Caco-2 (cell line): ENCODE measurements at regions not wholly inside any gene's neighbourhood (a gene's known extent, or its start where the extent isn't known, plus 50 kb on each side); places are given as distances from the start of the nearest gene placed in this dataset.

Source experiments
- BruUV-seq: library from RNA; stranded (reverse); fragments of 400-500 nt; replicated peaks from 2 replicates; lab custom pipeline; 2021; lab: Mats Ljungman, UMichigan
- CTCF ChIA-PET: fragments of 300-600 bp; sonication (Branson Sonifier 250); formaldehyde crosslinking; loops from one replicate; lab custom pipeline; 2022; ENCODE audit warnings: antibody characterized with exemption; lab: Charles Lee
- POLR2A ChIA-PET: fragments of 300-600 bp; sonication (Branson Sonifier 250); formaldehyde crosslinking; loops from one replicate; lab custom pipeline; 2022; ENCODE audit warnings: antibody characterized with exemption; lab: Charles Lee
- DNase-seq, 2 experiments: peaks; one replicate each; pipeline versions ENCODE4 v3.0.0 to v3.0.0-alpha.2; 2020 to 2022
- H3K27me3 ChIP-seq: replicated peaks from 2 replicates; pipeline ENCODE4 v1.6.0; 2011; ENCODE audit warnings: low read length; ENCODE audit not compliant: control insufficient read depth, insufficient read depth
- H3K36me3 ChIP-seq: 2 replicates; pipeline ENCODE4 v1.5.1; 2011; ENCODE audit warnings: low read length; ENCODE audit not compliant: control insufficient read depth, insufficient read depth
- H3K4me1 ChIP-seq: fragments of 250-450 bp; sonication (Bioruptor Pico); 2 replicates; pipeline ENCODE4 v1.5.1; 2020; ENCODE audit warnings: mild to moderate bottlenecking
- H3K4me3 ChIP-seq: 2 replicates; pipeline ENCODE4 v1.5.1; 2011; ENCODE audit warnings: low read depth, mild to moderate bottlenecking, control low read depth, low read length
- H3K9me3 ChIP-seq: fragments of 250-450 bp; sonication (Bioruptor Pico); 2 replicates; pipeline ENCODE4 v1.5.1; 2020; ENCODE audit warnings: mild to moderate bottlenecking, moderate library complexity
- H3K27ac Mint-ChIP-seq: one replicate; pipeline ENCODE4 v1.8.0; 2022; ENCODE audit warnings: mixed read lengths; ENCODE audit not compliant: unreplicated experiment
- H3K27me3 Mint-ChIP-seq: one replicate; pipeline ENCODE4 v1.8.0; 2022; ENCODE audit warnings: mixed read lengths; ENCODE audit not compliant: insufficient read depth, unreplicated experiment
- H3K36me3 Mint-ChIP-seq: one replicate; pipeline ENCODE4 v1.8.0; 2022; ENCODE audit warnings: mild to moderate bottlenecking, mixed read lengths; ENCODE audit not compliant: insufficient read depth, unreplicated experiment
- H3K4me1 Mint-ChIP-seq: one replicate; pipeline ENCODE4 v1.8.0; 2022; ENCODE audit warnings: low read depth, mixed read lengths; ENCODE audit not compliant: unreplicated experiment
- H3K4me3 Mint-ChIP-seq: one replicate; pipeline ENCODE4 v1.8.0; 2022; ENCODE audit warnings: mild to moderate bottlenecking, moderate library complexity, mixed read lengths; ENCODE audit not compliant: unreplicated experiment
- H3K9me3 Mint-ChIP-seq: one replicate; pipeline ENCODE4 v1.8.0; 2022; ENCODE audit warnings: mixed read lengths; ENCODE audit not compliant: unreplicated experiment
- CTCF ChIP-seq, 2 experiments: fragments of 200-600 bp in 1 of 2; IDR thresholded peaks; 1 replicate in 1 of 2; 2 replicates in 1 of 2; pipeline versions ENCODE4 v1.5.1 to v1.8.0; 2011 to 2022; ENCODE audit warnings: antibody characterized with exemption in 1 of 2, control low read depth in 1 of 2, inconsistent platforms in 1 of 2, low read depth in 1 of 2, low read length in 1 of 2, mild to moderate bottlenecking in 1 of 2, moderate library complexity in 1 of 2; ENCODE audit not compliant: insufficient read depth in 1 of 2, severe bottlenecking in 1 of 2, unreplicated experiment in 1 of 2
- intact Hi-C: fragments of 100-400 bp; cut with micrococcal nuclease; formaldehyde crosslinking; loops from one replicate; pipeline ENCODE4 v1.10.0; 2022; ENCODE audit not compliant: unreplicated experiment

DNA sequence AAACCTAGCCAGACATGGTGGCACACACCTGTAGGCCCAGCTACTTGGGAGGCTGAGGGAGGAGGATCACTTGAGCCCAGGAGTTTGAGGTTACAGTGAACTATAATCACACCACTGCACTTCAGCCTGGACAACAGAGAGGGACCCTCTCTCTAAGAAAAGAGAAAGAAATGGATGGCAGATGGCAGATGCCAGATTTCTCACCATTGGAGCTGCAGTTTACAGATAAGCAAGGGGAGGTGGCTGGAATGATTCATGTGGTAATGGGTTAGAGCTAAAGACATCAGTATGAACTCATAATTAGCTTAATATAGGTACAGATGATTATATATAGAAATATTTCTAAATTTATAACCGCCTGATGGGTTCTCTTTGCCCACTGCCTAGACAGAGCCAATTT is 80.1 kb upstream of the IPO5 start:
- H3K36me3 ChIP-seq, result no peaks in the 10 kb centered on the region
- no peaks in the 10 kb centered on the region for H3K9me3 Mint-ChIP-seq
- ChIA-PET POLR2A (no interaction called here), CTCF (no interaction called here)
- no peak for TF ChIP-seq CTCF (IDR thresholded peaks at IDR 0.05; ENCODE audit: insufficient read depth in 1 of 2, low read depth in 1 of 2, low read length in 1 of 2, severe bottlenecking in 1 of 2, unreplicated experiment in 1 of 2)
- no peak for DNase-seq
- 0 out of 2 replicates have a peak, but pooled peaks cover 10% of the 10 kb centered on the region for H3K4me1 ChIP-seq
- no peaks in the 10 kb centered on the region for H3K9me3 ChIP-seq
- no peak overlapping the region for H3K4me3 Mint-ChIP-seq
- no TSS peak for BruUV-seq
- H3K4me3 ChIP-seq, result no peak overlapping the region
- H3K4me1 Mint-ChIP-seq, result no peaks in the 10 kb centered on the region
- peaks cover 7% of the 10 kb centered on the region for H3K27me3 Mint-ChIP-seq
- intact Hi-C loops, result no loop called here
- no peaks in the 10 kb centered on the region; the same call in 1 of the 2 replicates for H3K27me3 ChIP-seq
- H3K27ac Mint-ChIP-seq, result no peak overlapping the region
- H3K36me3 Mint-ChIP-seq, result no peaks in the 10 kb centered on the region

GRCh38 chr13:97875218-97875617 is 78.3 kb upstream of the IPO5 start:
- Mint-ChIP-seq H3K27ac (no peak overlapping the region), H3K9me3 (no peaks in the 10 kb centered on the region), H3K4me1 (no peaks in the 10 kb centered on the region), H3K36me3 (no peaks in the 10 kb centered on the region), H3K27me3 (peaks cover 6% of the 10 kb centered on the region), H3K4me3 (peak overlapping the region; percentile 59)
- POLR2A ChIA-PET, result no interaction called here
- no peaks in the 10 kb centered on the region for H3K9me3 ChIP-seq
- intact Hi-C loops, result no loop called here
- H3K4me1 ChIP-seq, result 0 out of 2 replicates have a peak, but pooled peaks cover 10% of the 10 kb centered on the region
- H3K36me3 ChIP-seq, result no peaks in the 10 kb centered on the region
- CTCF ChIA-PET, result no interaction called here
- no peaks in the 10 kb centered on the region for H3K27me3 ChIP-seq
- TF ChIP-seq CTCF (IDR thresholded peaks at IDR 0.05; ENCODE audit: insufficient read depth in 1 of 2, low read depth in 1 of 2, low read length in 1 of 2, severe bottlenecking in 1 of 2, unreplicated experiment in 1 of 2), result no peak
- peak overlapping the region; percentile 21 for H3K4me3 ChIP-seq
- BruUV-seq, result no TSS peak
- no peak for DNase-seq

DNA sequence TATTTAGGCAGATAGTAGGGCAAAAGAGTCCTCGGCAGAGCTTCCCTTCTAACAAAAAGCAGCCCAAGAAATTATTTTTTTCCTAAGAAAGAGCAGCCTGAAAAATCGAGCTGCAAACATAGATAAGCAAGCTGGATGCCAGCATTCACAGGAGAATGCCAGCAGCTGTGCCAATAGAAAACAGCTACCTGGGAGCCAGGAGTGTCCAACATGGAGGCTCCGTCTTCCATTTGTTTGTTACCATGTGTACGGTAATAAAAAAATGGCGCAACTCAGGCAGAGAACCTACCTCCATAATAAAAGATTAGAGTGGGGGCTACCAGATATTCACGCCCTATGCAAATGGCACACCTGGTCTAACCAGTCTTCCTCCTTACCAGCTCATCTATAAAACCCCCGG is 77.6 kb upstream of the IPO5 start:
- H3K27me3 ChIP-seq, result no peaks in the 10 kb centered on the region
- H3K27ac Mint-ChIP-seq, result no peak overlapping the region
- no peaks in the 10 kb centered on the region for H3K36me3 ChIP-seq
- POLR2A ChIA-PET, result no interaction called here
- DNase-seq, result no peak
- no peaks in the 10 kb centered on the region for H3K9me3 ChIP-seq
- H3K4me1 Mint-ChIP-seq, result no peaks in the 10 kb centered on the region
- H3K36me3 Mint-ChIP-seq, result no peaks in the 10 kb centered on the region
- CTCF ChIA-PET, result no interaction called here
- H3K27me3 Mint-ChIP-seq, result peaks cover 6% of the 10 kb centered on the region
- no peaks in the 10 kb centered on the region for H3K9me3 Mint-ChIP-seq
- intact Hi-C loops, result no loop called here
- BruUV-seq, result no TSS peak
- no peak overlapping the region for H3K4me3 Mint-ChIP-seq
- no peak for TF ChIP-seq CTCF (IDR thresholded peaks at IDR 0.05; ENCODE audit: insufficient read depth in 1 of 2, low read depth in 1 of 2, low read length in 1 of 2, severe bottlenecking in 1 of 2, unreplicated experiment in 1 of 2)
- H3K4me1 ChIP-seq, result 0 out of 2 replicates have a peak, but pooled peaks cover 10% of the 10 kb centered on the region
- H3K4me3 ChIP-seq, result no peak overlapping the region
